ENCODE measurements at regions not wholly inside any gene's neighbourhood (a gene's known extent, or its start where the extent isn't known, plus 50 kb on each side); places are given as distances from the start of the nearest gene placed in this dataset.
"Not testable (repeated sequence)": the region's sequence is repeated elsewhere in the genome, so short reads cannot be mapped to it uniquely, and the experiment has no call there.

GRCh38 chr18:46199515-46200147, 95.4 kb downstream of the HAUS1 start:
- ChIA-PET CTCF (interaction anchor here (0.8 to 5.5 kb wide), 4 partner anchors 10 to 26 kb away, joined by 3 to 31 read pairs (median 3); a partner anchor contains a TSS), POLR2A (no interaction called here)
- TF ChIP-seq, protein P1, sequence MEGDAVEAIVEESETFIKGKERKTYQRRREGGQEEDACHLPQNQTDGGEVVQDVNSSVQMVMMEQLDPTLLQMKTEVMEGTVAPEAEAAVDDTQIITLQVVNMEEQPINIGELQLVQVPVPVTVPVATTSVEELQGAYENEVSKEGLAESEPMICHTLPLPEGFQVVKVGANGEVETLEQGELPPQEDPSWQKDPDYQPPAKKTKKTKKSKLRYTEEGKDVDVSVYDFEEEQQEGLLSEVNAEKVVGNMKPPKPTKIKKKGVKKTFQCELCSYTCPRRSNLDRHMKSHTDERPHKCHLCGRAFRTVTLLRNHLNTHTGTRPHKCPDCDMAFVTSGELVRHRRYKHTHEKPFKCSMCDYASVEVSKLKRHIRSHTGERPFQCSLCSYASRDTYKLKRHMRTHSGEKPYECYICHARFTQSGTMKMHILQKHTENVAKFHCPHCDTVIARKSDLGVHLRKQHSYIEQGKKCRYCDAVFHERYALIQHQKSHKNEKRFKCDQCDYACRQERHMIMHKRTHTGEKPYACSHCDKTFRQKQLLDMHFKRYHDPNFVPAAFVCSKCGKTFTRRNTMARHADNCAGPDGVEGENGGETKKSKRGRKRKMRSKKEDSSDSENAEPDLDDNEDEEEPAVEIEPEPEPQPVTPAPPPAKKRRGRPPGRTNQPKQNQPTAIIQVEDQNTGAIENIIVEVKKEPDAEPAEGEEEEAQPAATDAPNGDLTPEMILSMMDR (IDR thresholded peaks at IDR 0.05; ENCODE audit: insufficient read depth, low read length, missing control alignments): no peak
- no peak for DNase-seq (ENCODE audit: low read depth, low spot score)
- H3K4me3 ChIP-seq (ENCODE audit: low read depth, low read length): no peak overlapping the region

GRCh38 chr18:46200178-46201055, 96.2 kb downstream of the HAUS1 start:
- CTCF ChIA-PET: interaction anchor here (1.1 to 2.9 kb wide), 2 partner anchors 17 to 27 kb away, joined by 3 to 12 read pairs; a partner anchor contains a TSS
- DNase-seq (ENCODE audit: low read depth, low spot score); H3K4me3 ChIP-seq (ENCODE audit: low read depth, low read length): not testable (repeated sequence)
- POLR2A ChIA-PET: interaction anchor here (0.7 kb wide), 1 partner anchor 35 kb away, joined by 5 read pairs; no protein-coding TSS in a partner anchor

- H3K4me3 ChIP-seq (ENCODE audit: low read depth, low read length): no peak overlapping the region
- CTCF ChIA-PET: interaction anchor here (0.6 to 1.9 kb wide), 3 partner anchors 31 to 57 kb away, joined by 3 to 7 read pairs (median 3); a partner anchor contains a TSS
- DNase-seq (ENCODE audit: low read depth, low spot score): no peak
- POLR2A ChIA-PET: no interaction called here
- TF ChIP-seq, protein P1 (IDR thresholded peaks at IDR 0.05; ENCODE audit: insufficient read depth, low read length, missing control alignments): no peak
Observed at GRCh38 chr18:46204143-46204542, 100.0 kb downstream of the HAUS1 start.

DNA sequence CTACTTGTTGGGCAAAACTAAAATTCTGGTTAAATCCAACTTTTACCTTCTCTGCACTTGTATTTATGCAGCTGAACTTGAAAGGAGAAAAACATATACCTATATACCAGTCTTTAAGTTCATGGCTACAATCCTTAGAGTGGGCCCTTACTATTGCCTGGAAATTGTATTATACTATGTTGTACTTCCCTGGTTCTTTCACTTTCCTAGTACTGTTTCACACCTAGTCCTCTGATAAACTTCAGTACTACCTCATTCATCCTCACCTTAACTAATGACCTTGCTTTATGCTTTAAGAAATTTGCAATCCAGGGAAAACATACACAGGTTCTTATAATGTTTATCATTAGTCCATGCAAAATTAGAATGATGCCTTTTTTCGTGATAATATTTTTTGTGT, 103.8 kb downstream of the HAUS1 start:
- TF ChIP-seq, protein P1 (IDR thresholded peaks at IDR 0.05; ENCODE audit: insufficient read depth, low read length, missing control alignments): no peak
- ChIA-PET POLR2A (no interaction called here), CTCF (interaction anchor here (1.0 to 3.5 kb wide), 3 partner anchors 12 to 73 kb away, joined by 3 to 12 read pairs (median 3); a partner anchor contains a TSS)
- H3K4me3 ChIP-seq (ENCODE audit: low read depth, low read length): no peak overlapping the region
- no peak for DNase-seq (ENCODE audit: low read depth, low spot score)

DNA sequence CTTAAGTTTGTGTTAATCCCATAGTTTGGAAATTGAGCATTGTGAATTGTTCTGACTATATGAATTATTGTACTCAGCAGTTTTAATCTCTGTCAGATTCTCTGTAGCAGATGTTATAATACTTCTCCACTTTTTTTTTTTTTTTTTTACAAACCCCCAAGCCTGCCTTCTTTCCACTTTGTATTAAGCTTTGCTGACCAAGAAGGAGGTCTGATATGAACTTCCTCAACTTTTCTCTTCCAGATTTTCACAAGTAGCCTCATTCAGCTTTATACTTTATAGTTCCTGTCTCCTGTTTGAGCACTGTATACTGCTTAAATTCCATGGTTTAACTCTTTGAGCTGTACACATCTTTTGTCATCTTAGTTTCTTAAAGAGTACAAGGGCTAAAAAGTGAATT, 105.0 kb downstream of the HAUS1 start:
- POLR2A ChIA-PET: no interaction called here
- CTCF ChIA-PET: interaction anchor here (1.0 kb wide), 1 partner anchor 36 kb away, joined by 4 read pairs; a partner anchor contains a TSS
- no peak overlapping the region for H3K4me3 ChIP-seq (ENCODE audit: low read depth, low read length)
- TF ChIP-seq, protein P1 (IDR thresholded peaks at IDR 0.05; ENCODE audit: insufficient read depth, low read length, missing control alignments): no peak
- no peak for DNase-seq (ENCODE audit: low read depth, low spot score)

- ChIA-PET POLR2A (no interaction called here), CTCF (interaction anchor here (1.0 to 2.1 kb wide), 10 partner anchors 10 to 446 kb away, joined by 3 to 13 read pairs (median 4); a partner anchor contains a TSS)
- TF ChIP-seq, protein P1 (IDR thresholded peaks at IDR 0.05; ENCODE audit: insufficient read depth, low read length, missing control alignments): no peak
- no peak overlapping the region for H3K4me3 ChIP-seq (ENCODE audit: low read depth, low read length)
- DNase-seq (ENCODE audit: low read depth, low spot score): no peak
Observed at GRCh38 chr18:46211816-46212215, 107.6 kb downstream of the HAUS1 start.
